HepG2 (cell line): ENCODE measurements at regions not wholly inside any gene's neighbourhood (a gene's known extent, or its start where the extent isn't known, plus 50 kb on each side); places are given as distances from the start of the nearest gene placed in this dataset.

Source experiments
- CEBPB ChIP-seq: IDR thresholded peaks from 2 replicates; pipeline ENCODE4 v1.6.1; 2011; ENCODE audit warnings: low read depth, low read length, improper control_type of control experiment, borderline replicate concordance
- FOXK1 ChIP-seq: sonication (generic); formaldehyde crosslinking; IDR thresholded peaks from 2 replicates; pipeline ENCODE4 v1.4.0; 2020; ENCODE audit warnings: low read depth, missing genetic modification reagents, borderline replicate concordance
- FOXM1 ChIP-seq: sonication (generic); formaldehyde crosslinking; IDR thresholded peaks from 2 replicates; pipeline ENCODE4 v1.5.0; 2020; ENCODE audit warnings: missing genetic modification reagents
- NCOA2 ChIP-seq: sonication (generic); formaldehyde crosslinking; IDR thresholded peaks from 2 replicates; pipeline ENCODE4 v1.8.0; 2022; ENCODE audit warnings: inconsistent platforms
- POLR2AphosphoS5 ChIP-seq: IDR thresholded peaks from 2 replicates; pipeline ENCODE4 v1.6.1; 2012; ENCODE audit warnings: low read depth, low read length
- TEAD2 ChIP-seq: sonication (generic); formaldehyde crosslinking; IDR thresholded peaks from 2 replicates; pipeline ENCODE4 v1.9.0; 2021; ENCODE audit warnings: missing genetic modification reagents
- ZNF550 ChIP-seq: sonication (generic); formaldehyde crosslinking; IDR thresholded peaks from 2 replicates; pipeline ENCODE4 v1.4.0; 2020; ENCODE audit warnings: mild to moderate bottlenecking, missing genetic modification reagents, borderline replicate concordance
- ZNF558 ChIP-seq: sonication (generic); formaldehyde crosslinking; IDR thresholded peaks from 2 replicates; pipeline ENCODE4 v1.9.0; 2022; ENCODE audit warnings: mild to moderate bottlenecking, missing genetic modification reagents, borderline replicate concordance
- ZNF589 ChIP-seq: sonication (generic); formaldehyde crosslinking; conservative IDR thresholded peaks from 2 replicates; pipeline ENCODE4 v1.8.0; 2022; ENCODE audit warnings: mild to moderate bottlenecking, moderate library complexity, missing genetic modification reagents
- ZNF850 ChIP-seq: sonication (generic); formaldehyde crosslinking; conservative IDR thresholded peaks from 2 replicates; pipeline ENCODE4 v1.9.0; 2021; ENCODE audit warnings: mild to moderate bottlenecking, missing genetic modification reagents
- TF ChIP-seq, protein P1 (sequence below): sonication (generic); formaldehyde crosslinking; IDR thresholded peaks from 2 replicates; pipeline ENCODE4 v1.5.0; 2020; ENCODE audit warnings: mild to moderate bottlenecking, missing genetic modification reagents, moderate library complexity
- TF ChIP-seq, protein P2 (sequence below): fragments of 450-650 bp; IDR thresholded peaks from 2 replicates; pipeline ENCODE4 v1.6.1; 2017; ENCODE audit warnings: mild to moderate bottlenecking
- TF ChIP-seq, protein P3 (sequence below), 2 experiments: IDR thresholded peaks; 2 replicates each; pipeline ENCODE4 v1.6.1; 2011 to 2012; ENCODE audit warnings: low read length in 2 of 2, borderline replicate concordance in 1 of 2, low read depth in 1 of 2, mild to moderate bottlenecking in 1 of 2, moderate library complexity in 1 of 2

DNA sequence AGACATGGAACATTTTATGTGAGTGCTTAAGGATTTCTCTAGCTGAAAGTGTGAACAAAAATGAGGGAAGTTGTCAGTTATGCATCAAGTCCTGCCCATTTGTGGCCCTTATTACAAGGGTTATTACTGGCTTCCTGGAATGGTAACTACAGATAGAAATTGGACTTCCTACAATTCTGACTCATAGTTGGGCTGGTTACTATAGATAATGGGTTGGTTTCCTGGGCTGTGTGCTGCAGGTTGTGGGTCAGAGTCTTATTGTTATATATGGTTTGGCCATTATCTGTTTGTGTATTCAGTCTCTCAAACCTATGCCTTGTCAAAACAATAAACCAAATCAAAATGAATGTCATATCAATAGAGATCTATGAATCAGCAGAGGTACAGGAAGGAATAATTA, 313.7 kb downstream of the ADAMTS20 start:
- TF ChIP-seq ZNF850 (CRISPR knock-in tag): no peak
- no peak for TF ChIP-seq ZNF550 (CRISPR knock-in tag)
- TF ChIP-seq, protein P1, sequence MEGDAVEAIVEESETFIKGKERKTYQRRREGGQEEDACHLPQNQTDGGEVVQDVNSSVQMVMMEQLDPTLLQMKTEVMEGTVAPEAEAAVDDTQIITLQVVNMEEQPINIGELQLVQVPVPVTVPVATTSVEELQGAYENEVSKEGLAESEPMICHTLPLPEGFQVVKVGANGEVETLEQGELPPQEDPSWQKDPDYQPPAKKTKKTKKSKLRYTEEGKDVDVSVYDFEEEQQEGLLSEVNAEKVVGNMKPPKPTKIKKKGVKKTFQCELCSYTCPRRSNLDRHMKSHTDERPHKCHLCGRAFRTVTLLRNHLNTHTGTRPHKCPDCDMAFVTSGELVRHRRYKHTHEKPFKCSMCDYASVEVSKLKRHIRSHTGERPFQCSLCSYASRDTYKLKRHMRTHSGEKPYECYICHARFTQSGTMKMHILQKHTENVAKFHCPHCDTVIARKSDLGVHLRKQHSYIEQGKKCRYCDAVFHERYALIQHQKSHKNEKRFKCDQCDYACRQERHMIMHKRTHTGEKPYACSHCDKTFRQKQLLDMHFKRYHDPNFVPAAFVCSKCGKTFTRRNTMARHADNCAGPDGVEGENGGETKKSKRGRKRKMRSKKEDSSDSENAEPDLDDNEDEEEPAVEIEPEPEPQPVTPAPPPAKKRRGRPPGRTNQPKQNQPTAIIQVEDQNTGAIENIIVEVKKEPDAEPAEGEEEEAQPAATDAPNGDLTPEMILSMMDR (CRISPR knock-in tag): no peak
- TF ChIP-seq ZNF589 (CRISPR knock-in tag): no peak
- TF ChIP-seq NCOA2 (CRISPR knock-in tag): no peak
- TF ChIP-seq, protein P2, sequence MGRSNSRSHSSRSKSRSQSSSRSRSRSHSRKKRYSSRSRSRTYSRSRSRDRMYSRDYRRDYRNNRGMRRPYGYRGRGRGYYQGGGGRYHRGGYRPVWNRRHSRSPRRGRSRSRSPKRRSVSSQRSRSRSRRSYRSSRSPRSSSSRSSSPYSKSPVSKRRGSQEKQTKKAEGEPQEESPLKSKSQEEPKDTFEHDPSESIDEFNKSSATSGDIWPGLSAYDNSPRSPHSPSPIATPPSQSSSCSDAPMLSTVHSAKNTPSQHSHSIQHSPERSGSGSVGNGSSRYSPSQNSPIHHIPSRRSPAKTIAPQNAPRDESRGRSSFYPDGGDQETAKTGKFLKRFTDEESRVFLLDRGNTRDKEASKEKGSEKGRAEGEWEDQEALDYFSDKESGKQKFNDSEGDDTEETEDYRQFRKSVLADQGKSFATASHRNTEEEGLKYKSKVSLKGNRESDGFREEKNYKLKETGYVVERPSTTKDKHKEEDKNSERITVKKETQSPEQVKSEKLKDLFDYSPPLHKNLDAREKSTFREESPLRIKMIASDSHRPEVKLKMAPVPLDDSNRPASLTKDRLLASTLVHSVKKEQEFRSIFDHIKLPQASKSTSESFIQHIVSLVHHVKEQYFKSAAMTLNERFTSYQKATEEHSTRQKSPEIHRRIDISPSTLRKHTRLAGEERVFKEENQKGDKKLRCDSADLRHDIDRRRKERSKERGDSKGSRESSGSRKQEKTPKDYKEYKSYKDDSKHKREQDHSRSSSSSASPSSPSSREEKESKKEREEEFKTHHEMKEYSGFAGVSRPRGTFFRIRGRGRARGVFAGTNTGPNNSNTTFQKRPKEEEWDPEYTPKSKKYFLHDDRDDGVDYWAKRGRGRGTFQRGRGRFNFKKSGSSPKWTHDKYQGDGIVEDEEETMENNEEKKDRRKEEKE: no peak
- TF ChIP-seq FOXM1 (CRISPR knock-in tag): no peak
- TF ChIP-seq TEAD2 (CRISPR knock-in tag): no peak
- TF ChIP-seq, protein P3, sequence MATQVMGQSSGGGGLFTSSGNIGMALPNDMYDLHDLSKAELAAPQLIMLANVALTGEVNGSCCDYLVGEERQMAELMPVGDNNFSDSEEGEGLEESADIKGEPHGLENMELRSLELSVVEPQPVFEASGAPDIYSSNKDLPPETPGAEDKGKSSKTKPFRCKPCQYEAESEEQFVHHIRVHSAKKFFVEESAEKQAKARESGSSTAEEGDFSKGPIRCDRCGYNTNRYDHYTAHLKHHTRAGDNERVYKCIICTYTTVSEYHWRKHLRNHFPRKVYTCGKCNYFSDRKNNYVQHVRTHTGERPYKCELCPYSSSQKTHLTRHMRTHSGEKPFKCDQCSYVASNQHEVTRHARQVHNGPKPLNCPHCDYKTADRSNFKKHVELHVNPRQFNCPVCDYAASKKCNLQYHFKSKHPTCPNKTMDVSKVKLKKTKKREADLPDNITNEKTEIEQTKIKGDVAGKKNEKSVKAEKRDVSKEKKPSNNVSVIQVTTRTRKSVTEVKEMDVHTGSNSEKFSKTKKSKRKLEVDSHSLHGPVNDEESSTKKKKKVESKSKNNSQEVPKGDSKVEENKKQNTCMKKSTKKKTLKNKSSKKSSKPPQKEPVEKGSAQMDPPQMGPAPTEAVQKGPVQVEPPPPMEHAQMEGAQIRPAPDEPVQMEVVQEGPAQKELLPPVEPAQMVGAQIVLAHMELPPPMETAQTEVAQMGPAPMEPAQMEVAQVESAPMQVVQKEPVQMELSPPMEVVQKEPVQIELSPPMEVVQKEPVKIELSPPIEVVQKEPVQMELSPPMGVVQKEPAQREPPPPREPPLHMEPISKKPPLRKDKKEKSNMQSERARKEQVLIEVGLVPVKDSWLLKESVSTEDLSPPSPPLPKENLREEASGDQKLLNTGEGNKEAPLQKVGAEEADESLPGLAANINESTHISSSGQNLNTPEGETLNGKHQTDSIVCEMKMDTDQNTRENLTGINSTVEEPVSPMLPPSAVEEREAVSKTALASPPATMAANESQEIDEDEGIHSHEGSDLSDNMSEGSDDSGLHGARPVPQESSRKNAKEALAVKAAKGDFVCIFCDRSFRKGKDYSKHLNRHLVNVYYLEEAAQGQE (IDR thresholded peaks at IDR 0.05; ENCODE audit: borderline replicate concordance in 1 of 2, low read depth in 1 of 2, low read length in 2 of 2): no peak
- TF ChIP-seq CEBPB: no peak
- no peak for TF ChIP-seq POLR2AphosphoS5
- no peak for TF ChIP-seq FOXK1
- TF ChIP-seq ZNF558 (CRISPR knock-in tag): no peak
